NCI-H524 treated with DMSO at 0.1 percent for 48 hours (cell line): ENCODE measurements at regions not wholly inside any gene's neighbourhood (a gene's known extent, or its start where the extent isn't known, plus 50 kb on each side); places are given as distances from the start of the nearest gene placed in this dataset.
A peak's percentile ranks its signal among the peaks of the same experiment; 100 is the strongest.
"Not testable (repeated sequence)": the region's sequence is repeated elsewhere in the genome, so short reads cannot be mapped to it uniquely, and the experiment has no call there.

Experiments used
- DNase-seq: peaks from one replicate; lab custom pipeline; 2025; lab: John Stamatoyannopoulos, UW

DNA sequence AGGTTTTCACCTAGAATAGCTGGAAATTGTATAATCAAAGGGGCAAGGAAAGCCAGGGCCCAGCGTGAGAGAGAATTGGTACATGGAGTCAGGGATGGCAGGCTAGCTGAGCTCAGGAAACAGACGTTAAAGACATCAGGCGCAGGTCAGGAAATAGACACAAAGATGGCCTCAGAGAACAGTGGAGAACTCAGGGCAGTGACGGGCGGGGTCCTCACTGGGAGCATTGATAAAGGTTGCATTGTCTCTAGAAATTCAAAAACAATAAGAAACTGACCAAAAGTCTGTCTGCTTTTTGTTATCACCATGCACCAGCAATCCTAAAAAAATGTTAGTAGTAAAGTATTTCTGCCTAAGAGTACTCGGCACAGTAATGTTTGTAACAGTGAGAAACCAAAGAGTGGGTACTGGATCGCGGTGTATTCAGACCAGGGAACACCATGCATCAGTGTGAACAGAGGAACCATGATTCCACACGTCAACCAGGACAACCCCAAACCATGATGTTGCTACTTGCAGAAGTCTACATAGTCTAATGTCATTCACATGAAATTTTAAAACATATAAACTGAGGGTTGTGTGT is 81.9 kb upstream of the AUTS2 start:
- no peak for DNase-seq

DNA sequence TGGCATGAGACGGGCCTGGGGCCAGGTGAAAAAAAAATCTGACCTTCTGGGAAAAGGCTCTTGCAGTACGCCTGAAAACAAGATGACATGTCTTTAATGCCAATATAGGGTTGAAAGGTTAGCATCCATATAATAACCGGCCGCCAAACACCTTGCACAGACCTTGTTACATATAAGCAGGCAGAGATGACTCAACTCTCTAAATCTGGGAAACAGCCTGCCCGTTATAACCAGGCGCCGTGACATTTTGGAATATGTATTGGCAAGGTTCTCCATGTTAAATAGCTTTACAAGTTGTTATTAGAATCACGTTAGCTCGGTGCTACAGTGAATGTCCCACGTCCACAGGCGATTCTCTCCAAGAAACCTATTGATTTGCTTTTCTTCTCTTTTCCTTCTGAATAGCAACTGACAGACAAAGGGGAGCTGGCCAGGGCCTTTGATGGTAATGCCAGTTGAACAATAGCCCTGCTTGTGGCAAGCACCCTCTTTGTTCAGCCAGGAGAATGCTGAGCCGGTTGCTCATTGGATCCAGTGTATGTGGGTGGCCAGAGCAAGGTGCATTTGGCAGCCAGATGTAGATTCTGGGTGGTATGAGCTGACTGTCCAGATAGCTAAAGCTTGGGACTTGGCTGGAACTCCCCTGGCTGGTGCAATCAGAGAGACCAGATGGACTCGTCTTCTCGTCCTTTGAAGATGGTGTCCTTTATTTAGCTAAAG is 80.1 kb upstream of the AUTS2 start:
- DNase-seq: no peak

DNA sequence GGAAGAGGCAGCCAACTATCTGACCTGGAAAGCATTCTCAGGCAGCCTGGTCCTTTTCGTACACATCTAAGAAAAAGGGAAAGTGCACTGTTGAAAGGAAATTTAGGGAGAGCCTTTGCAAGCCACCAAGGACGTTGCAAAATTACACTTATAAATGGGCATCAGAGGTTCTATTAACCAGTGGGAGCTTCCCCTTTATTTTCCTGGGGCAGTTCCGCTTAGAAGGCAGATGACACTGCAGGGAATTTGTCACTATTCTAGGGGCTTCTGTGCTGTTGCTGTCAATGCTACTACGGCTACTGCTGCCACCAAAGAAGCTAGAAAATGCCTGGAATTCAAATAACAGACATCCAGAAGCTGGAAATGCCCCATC is 79.6 kb upstream of the AUTS2 start:
- DNase-seq: no peak

DNA sequence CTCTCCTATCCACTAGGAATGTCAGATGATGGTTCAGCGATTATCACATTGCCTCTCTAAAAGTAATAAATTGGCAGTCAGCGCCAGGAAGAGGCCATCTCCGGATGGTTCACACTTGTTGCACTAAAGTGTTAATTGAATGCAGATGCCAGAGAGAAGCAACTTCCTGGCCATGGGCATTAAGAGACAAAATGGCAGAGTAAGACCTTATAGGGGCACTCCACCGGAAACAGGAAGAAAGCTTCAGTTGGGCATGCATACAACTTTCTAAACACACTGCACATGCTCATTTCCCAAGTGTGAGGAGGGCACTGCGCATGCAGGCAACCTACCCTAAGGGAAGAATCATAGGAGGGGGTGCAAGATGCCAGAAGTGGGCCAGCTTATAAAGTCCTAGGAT is 71.7 kb upstream of the AUTS2 start:
- no peak for DNase-seq

DNA sequence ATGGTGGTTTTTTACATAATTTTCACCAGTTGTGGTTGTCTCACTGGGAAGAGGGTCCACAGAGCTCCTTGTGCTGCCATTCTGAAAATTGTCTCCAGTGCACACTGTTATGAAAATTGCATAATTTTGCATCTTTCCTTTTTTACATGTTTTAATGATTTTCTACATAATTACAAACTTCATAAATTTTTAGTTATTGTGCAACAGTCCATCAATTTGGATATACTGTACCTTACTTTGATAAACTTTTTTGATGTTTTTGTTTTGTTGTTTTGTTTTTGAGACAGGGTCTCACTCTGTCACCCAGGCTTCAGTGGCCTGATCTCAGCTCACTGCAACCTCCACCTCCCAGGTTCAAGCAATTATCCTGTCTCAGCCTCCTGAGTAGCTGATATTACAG is 70.6 kb upstream of the AUTS2 start:
- DNase-seq: no peak

DNA sequence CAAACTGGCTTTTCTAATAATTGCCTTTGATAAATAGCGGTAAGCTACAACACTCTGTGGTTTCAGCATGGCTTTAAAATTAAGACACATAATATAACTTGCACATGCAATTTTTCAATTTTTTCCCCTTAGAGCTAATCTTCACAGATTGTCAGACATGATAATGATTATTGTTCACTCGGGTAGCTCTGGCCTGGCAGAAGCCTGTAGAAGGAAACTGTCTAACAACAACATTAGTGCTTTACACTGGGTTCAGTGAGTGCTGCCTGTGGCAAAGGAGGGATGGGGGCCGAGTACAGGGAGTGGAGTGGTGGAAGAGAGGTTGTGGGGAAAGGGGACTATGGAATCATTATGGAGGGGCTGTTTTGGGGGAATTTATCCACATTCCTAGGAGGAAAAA is 67.2 kb upstream of the AUTS2 start:
- DNase-seq: no peak

DNA sequence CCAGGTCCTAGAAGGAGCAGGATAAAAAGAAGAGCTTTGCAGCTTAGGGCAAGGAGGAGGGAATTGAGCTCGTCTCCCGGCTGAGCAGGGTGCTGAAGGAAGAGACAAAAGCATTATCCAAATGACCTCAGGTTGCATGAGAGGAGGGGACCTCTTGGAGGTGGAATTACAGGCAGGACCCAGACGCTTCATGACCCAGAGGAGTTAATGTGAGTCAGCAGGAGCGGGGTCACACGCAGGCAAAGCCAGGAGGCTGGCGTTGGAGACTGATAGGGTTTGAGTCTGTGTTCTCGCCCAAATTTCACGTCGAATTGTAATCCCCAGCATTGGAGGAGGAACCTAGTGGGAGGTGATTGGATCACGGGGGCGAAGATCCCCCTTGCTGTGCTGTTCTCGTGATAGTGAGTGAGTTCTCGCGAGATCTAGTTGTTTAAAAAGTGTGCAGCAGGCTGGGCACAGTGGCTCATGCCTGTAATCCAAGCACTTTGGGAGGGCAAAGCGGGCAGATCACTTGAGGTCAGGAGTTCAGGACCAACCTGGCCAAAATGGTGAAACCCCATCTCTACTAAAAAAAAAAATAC is 63.7 kb upstream of the AUTS2 start:
- no peak for DNase-seq

DNA sequence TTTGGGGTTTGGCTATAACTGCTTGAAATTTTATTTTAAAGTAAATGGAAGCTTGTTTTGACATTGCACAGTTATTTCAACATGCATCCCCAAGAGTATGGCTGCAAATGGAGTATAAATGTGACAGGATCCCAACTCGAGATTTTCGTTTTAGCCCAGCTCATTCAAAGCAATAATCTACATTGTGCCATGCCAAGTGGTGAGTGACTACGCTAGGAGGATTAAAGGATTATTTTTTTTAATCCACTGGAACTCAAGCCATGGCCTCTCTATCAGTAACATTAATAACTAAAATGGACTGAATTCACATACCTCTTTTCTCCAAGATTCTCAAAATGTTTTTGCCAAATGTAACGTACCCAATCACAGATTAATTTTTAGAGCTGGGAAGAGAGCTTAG is 60.6 kb upstream of the AUTS2 start:
- peak; percentile 58 for DNase-seq

DNA sequence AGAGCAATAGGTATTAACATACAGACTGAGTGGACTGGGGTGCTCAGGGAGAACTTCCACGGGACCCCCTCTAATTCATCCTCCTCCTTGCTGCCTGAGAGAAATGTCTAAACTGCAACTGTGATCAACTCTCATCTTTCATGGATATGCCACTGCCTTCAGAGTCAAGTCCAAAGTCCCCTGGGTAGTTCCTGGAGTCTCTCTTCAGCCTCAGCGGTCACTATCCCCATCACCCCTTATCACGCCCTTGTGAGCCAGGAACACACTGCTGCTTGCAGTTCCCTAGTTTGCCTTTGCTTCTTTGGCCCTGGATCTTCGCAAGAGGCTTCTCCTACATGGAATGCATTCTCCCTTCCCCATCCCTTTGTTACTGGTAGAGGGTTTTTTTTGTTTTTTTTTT is 58.7 kb upstream of the AUTS2 start:
- DNase-seq: no peak

DNA sequence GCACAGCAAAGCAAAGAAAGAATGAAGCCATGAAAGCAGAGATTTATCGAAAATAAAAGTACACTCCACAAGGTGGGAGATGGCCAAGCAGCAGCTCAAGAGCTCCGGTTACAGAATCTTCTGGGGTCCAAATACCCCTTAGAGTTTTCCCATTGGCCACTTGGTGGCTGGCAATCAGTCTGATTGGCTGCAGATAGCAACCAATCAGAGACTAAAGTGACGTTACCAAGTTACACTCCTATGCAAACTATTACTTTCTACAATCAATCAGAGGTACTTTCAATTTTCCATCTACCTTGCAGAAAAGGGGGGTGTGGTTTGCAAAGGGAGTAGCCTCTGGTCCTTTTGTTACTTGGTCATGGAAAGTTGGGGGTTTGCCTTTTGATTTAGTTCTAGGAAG is 58.0 kb upstream of the AUTS2 start:
- DNase-seq: no peak

DNA sequence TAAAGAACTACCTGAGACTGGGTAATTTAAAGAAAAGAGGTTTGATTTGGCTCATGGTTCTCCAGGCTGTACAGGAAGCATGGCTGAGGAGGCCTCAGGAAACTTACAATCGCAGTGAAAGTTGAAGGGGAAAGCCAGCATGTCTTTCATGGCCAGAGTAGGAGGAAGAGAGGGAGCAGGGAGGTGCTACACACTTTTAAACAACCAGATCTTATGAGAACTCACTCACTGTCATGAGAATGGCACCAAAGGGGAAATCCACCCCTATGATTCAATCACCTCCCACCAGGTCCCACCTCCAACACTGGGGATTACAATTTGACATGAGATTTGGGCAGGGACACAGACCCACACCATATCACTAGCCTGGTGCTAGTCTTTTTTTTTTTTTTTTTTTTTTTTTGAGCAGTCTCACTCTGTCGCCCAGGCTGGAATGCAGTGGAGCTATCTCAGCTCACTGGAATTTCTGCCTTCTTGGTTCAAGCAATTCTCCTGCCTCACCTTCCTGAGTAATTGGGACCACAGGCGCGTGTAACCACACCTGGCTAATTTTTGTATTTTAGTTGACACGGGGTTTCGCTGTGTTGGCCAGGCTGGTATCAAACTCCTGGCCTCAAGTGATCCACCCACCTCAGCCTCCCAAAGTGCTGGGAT is 56.4 kb upstream of the AUTS2 start:
- not testable (repeated sequence) for DNase-seq

DNA sequence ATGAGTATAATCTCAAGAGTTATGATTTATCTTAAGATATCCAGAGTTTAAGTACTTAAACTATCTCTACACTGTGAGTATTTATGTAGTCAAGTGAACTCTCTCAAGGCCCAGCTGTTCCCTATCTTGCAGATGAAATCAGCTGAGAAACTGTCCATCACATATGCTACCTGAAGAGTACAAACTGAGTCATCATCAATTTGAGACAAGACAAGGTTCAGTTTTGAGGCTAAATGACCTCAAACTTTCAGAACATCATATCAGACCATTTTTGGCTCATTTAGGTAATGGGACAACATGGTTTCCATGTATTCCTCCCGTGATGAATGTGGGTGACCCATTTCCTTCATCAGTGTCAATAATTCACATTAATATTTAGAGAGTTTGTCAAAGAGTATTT is 53.1 kb upstream of the AUTS2 start:
- no peak for DNase-seq
